B cell (primary cell): ENCODE measurements at regions not wholly inside any gene's neighbourhood (a gene's known extent, or its start where the extent isn't known, plus 50 kb on each side); places are given as distances from the start of the nearest gene placed in this dataset.

Source experiments
- ATAC-seq: fragments of 200-7000 bp; cut with Tn5 transposase; one replicate; pipeline ENCODE4 v1.10.0; 2021; ENCODE audit warnings: low read depth, mild to moderate bottlenecking, moderate number of reproducible peaks, moderate library complexity
- CTCF ChIA-PET: fragments of 350-600 bp; sonication (Branson Sonifier 250); formaldehyde crosslinking; loops from one replicate; lab custom pipeline; 2021; ENCODE audit warnings: antibody characterized with exemption, inconsistent platforms; lab: Charles Lee
- POLR2A ChIA-PET: fragments of 350-600 bp; sonication (Branson Sonifier 250); formaldehyde crosslinking; loops from one replicate; lab custom pipeline; 2021; ENCODE audit warnings: antibody characterized with exemption; lab: Charles Lee
- DNase-seq: peaks from one replicate; pipeline ENCODE4 v3.0.0; 2013
- H2AFZ ChIP-seq: 2 replicates; pipeline ENCODE4 v1.6.1; 2012; ENCODE audit warnings: mild to moderate bottlenecking, low read depth, low read length; ENCODE audit not compliant: insufficient read depth, poor library complexity, severe bottlenecking
- H3K27ac ChIP-seq, 2 donors: 1 replicate in 1 of 2; 2 replicates in 1 of 2; pipeline ENCODE4 v1.5.1; 2012 to 2013; ENCODE audit warnings: low read length in 2 of 2, mild to moderate bottlenecking in 2 of 2, moderate library complexity in 1 of 2
- H3K27me3 ChIP-seq, 4 experiments: fragments of 200-600 bp in 1 of 4; sonication (generic) in 1 of 4; replicated peaks in 1 of 4; 1 replicate in 2 of 4; 2 replicates in 2 of 4; pipeline versions ENCODE4 v1.6.1 to v1.7.0; 2013 to 2016; ENCODE audit warnings: low read length in 3 of 4, mild to moderate bottlenecking in 2 of 4, mixed read lengths in 1 of 4, moderate library complexity in 1 of 4; ENCODE audit not compliant: insufficient read depth in 4 of 4, control insufficient read depth in 3 of 4; ENCODE audit errors: control extremely low read depth in 1 of 4
- H3K36me3 ChIP-seq, 2 experiments: replicated peaks in 1 of 2; 1 replicate in 1 of 2; 2 replicates in 1 of 2; pipeline versions ENCODE4 v1.6.1 to v1.7.1; 2013; ENCODE audit warnings: low read length in 1 of 2; ENCODE audit not compliant: insufficient read depth in 2 of 2, control insufficient read depth in 1 of 2; ENCODE audit errors: control extremely low read depth in 1 of 2, extremely low read depth in 1 of 2
- H3K4me1 ChIP-seq, 2 donors: fragments of 200-600 bp in 1 of 2; sonication (generic) in 1 of 2; 1 replicate in 1 of 2; 2 replicates in 1 of 2; pipeline versions ENCODE4 v1.5.1 to v1.6.1; 2013 to 2017; ENCODE audit warnings: low read length in 2 of 2; ENCODE audit not compliant: control insufficient read depth in 2 of 2, insufficient read depth in 2 of 2
- H3K4me2 ChIP-seq: replicated peaks from 2 replicates; pipeline ENCODE3; 2012; ENCODE audit warnings: mild to moderate bottlenecking, low read depth, low read length; ENCODE audit not compliant: poor library complexity, severe bottlenecking
- H3K4me3 ChIP-seq, 5 experiments: fragments of 200-600 bp in 1 of 5; sonication (generic) in 1 of 5; 1 replicate in 3 of 5; 2 replicates in 2 of 5; pipeline versions ENCODE4 v1.5.1 to v1.7.0; 2011 to 2016; ENCODE audit warnings: low read length in 4 of 5, mild to moderate bottlenecking in 4 of 5, low read depth in 2 of 5, control low read depth in 1 of 5, moderate library complexity in 1 of 5; ENCODE audit not compliant: insufficient read depth in 1 of 5; ENCODE audit errors: control extremely low read depth in 1 of 5, extremely low read depth in 1 of 5
- H3K79me2 ChIP-seq: fragments of 200-600 bp; sonication (generic); one replicate; pipeline ENCODE4 v1.6.0; 2016; ENCODE audit warnings: low read length; ENCODE audit not compliant: control insufficient read depth, insufficient read depth
- H3K9ac ChIP-seq: fragments of 200-600 bp; sonication (generic); 2 replicates; pipeline ENCODE4 v1.6.1; 2017; ENCODE audit warnings: mild to moderate bottlenecking, low read length, moderate library complexity
- H3K9me3 ChIP-seq, 3 donors: one replicate each; pipeline versions ENCODE4 v1.6.1 to v1.7.1; 2013; ENCODE audit warnings: low read length in 2 of 3; ENCODE audit not compliant: control insufficient read depth in 2 of 3, insufficient read depth in 1 of 3; ENCODE audit errors: control extremely low read depth in 1 of 3
- H4K20me1 ChIP-seq: 2 replicates; pipeline ENCODE4 v1.6.0; 2012; ENCODE audit warnings: mild to moderate bottlenecking, low read length; ENCODE audit not compliant: insufficient read depth, control insufficient read depth, poor library complexity, severe bottlenecking
- H3K27ac Mint-ChIP-seq: one replicate; pipeline ENCODE4 v1.8.0; 2021; ENCODE audit warnings: mixed read lengths
- H3K27me3 Mint-ChIP-seq: one replicate; pipeline ENCODE4 v1.8.0; 2021; ENCODE audit warnings: mixed read lengths
- H3K4me1 Mint-ChIP-seq: one replicate; pipeline ENCODE4 v1.8.0; 2021; ENCODE audit warnings: mixed read lengths
- H3K4me3 Mint-ChIP-seq: one replicate; pipeline ENCODE4 v1.8.0; 2021; ENCODE audit warnings: mixed read lengths
- H3K9me3 Mint-ChIP-seq: one replicate; pipeline ENCODE4 v1.8.0; 2022; ENCODE audit warnings: mixed read lengths; ENCODE audit not compliant: insufficient read depth
- EZH2 ChIP-seq: IDR thresholded peaks from 2 replicates; pipeline ENCODE4 v1.6.1; 2012; ENCODE audit warnings: borderline replicate concordance, low read depth, mild to moderate bottlenecking, moderate library complexity, low read length; ENCODE audit not compliant: insufficient read depth, poor library complexity, severe bottlenecking
- WGBS: methylation state at CpG from one replicate; pipeline ENCODE4 v1.1.5; 2013; ENCODE audit warnings: missing lambda C conversion rate; ENCODE audit not compliant: insufficient coverage; 5-methylcytosine and 5-hydroxymethylcytosine counted together
- intact Hi-C: fragments of 100-400 bp; cut with micrococcal nuclease; formaldehyde crosslinking; loops from one replicate; pipeline ENCODE4 v1.10.0; 2022
- TF ChIP-seq, protein P1 (sequence below): fragments of 200-600 bp; IDR thresholded peaks from one replicate; pipeline ENCODE4 v1.8.0; 2022; ENCODE audit warnings: antibody characterized with exemption, mild to moderate bottlenecking

DNA sequence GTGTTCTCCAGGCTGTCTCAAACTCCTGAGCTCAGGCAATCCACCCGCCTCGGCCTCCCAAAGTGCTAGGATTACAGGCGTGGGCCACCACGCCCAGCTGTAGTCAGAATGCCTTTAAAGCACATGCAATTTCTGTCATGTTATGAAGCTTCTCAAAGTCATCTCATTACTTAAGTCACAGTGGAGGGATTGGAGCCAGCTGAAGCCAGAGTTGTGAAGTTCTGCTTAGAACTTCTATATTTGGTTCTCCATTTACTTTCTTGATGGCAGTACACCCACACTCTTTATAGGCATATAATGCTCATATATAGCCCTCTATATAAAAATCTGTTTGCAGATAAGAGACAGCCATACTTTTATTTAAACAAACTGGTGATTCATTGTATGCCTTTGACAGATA lies 68.8 kb upstream of the CWC22 start:
- H2AFZ ChIP-seq: no peak overlapping the region
- H3K4me2 ChIP-seq: no peak overlapping the region
- H3K27ac ChIP-seq: no peak overlapping the region
- H3K9ac ChIP-seq: no peak overlapping the region
- H3K36me3 ChIP-seq: no peaks in the 10 kb centered on the region
- TF ChIP-seq, protein P1, sequence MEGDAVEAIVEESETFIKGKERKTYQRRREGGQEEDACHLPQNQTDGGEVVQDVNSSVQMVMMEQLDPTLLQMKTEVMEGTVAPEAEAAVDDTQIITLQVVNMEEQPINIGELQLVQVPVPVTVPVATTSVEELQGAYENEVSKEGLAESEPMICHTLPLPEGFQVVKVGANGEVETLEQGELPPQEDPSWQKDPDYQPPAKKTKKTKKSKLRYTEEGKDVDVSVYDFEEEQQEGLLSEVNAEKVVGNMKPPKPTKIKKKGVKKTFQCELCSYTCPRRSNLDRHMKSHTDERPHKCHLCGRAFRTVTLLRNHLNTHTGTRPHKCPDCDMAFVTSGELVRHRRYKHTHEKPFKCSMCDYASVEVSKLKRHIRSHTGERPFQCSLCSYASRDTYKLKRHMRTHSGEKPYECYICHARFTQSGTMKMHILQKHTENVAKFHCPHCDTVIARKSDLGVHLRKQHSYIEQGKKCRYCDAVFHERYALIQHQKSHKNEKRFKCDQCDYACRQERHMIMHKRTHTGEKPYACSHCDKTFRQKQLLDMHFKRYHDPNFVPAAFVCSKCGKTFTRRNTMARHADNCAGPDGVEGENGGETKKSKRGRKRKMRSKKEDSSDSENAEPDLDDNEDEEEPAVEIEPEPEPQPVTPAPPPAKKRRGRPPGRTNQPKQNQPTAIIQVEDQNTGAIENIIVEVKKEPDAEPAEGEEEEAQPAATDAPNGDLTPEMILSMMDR: no peak
- TF ChIP-seq EZH2: no peak
- Mint-ChIP-seq H3K4me3 (no peak overlapping the region), H3K27ac (no peak overlapping the region), H3K9me3 (peaks cover 8% of the 10 kb centered on the region), H3K27me3 (no peaks in the 10 kb centered on the region), H3K4me1 (no peaks in the 10 kb centered on the region)
- peaks cover 0 to 1% (median 0%) of the 10 kb centered on the region in 3 donors for H3K9me3 ChIP-seq
- ChIA-PET CTCF (no interaction called here), POLR2A (no interaction called here)
- no peaks in the 10 kb centered on the region for H4K20me1 ChIP-seq
- H3K4me3 ChIP-seq: no peak overlapping the region
- no peaks in the 10 kb centered on the region for H3K27me3 ChIP-seq
- intact Hi-C loops: no loop called here
- no peak for ATAC-seq
- H3K79me2 ChIP-seq: no peaks in the 10 kb centered on the region
- DNase-seq: no peak
- 100% methylated on average over 3 of the region's 4 CpGs for whole genome bisulfite sequencing
- H3K4me1 ChIP-seq: no peaks in the 10 kb centered on the region

DNA sequence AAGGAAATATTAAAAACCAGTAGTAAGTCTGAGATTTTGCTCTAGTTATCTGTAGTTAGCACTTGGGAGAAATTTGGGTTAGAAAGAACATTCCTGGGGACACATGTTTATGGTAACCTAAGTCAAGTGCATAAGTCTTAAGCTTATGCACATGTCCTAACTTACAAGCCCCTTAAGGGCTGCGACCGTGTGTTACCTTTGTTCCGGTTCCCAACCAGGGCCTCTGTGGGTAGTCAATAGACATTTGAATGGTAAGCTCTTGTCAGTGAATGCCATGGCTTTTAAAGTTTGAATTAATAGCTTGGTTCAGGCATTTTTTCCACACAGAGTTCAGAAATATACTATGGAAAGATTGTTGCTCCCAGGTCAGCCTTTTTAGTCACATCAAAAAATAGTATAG lies 64.7 kb upstream of the CWC22 start:
- no peak overlapping the region for H3K27ac ChIP-seq
- H3K4me3 ChIP-seq: no peak overlapping the region
- Mint-ChIP-seq H3K27me3 (no peaks in the 10 kb centered on the region), H3K4me1 (no peaks in the 10 kb centered on the region), H3K27ac (no peak overlapping the region), H3K4me3 (no peak overlapping the region), H3K9me3 (peaks cover 4% of the 10 kb centered on the region)
- H3K9ac ChIP-seq: no peak overlapping the region
- H3K4me2 ChIP-seq: no peak overlapping the region
- DNase-seq: no peak
- peaks cover 1 to 11% (median 7%) of the 10 kb centered on the region in 3 donors for H3K9me3 ChIP-seq
- H4K20me1 ChIP-seq: no peaks in the 10 kb centered on the region
- H3K36me3 ChIP-seq: no peaks in the 10 kb centered on the region
- WGBS: no CpG with 5 or more reads among the region's 3 CpGs
- H3K27me3 ChIP-seq: no peaks in the 10 kb centered on the region
- CTCF ChIA-PET: no interaction called here
- H3K79me2 ChIP-seq: no peaks in the 10 kb centered on the region
- ATAC-seq: no peak
- TF ChIP-seq, protein P1: no peak
- TF ChIP-seq EZH2: no peak
- intact Hi-C loops: no loop called here
- POLR2A ChIA-PET: no interaction called here
- H2AFZ ChIP-seq: no peak overlapping the region
- H3K4me1 ChIP-seq: no peaks in the 10 kb centered on the region
